ENCODE measurements at regions not wholly inside any gene's neighbourhood (a gene's known extent, or its start where the extent isn't known, plus 50 kb on each side); places are given as distances from the start of the nearest gene placed in this dataset.

DNA sequence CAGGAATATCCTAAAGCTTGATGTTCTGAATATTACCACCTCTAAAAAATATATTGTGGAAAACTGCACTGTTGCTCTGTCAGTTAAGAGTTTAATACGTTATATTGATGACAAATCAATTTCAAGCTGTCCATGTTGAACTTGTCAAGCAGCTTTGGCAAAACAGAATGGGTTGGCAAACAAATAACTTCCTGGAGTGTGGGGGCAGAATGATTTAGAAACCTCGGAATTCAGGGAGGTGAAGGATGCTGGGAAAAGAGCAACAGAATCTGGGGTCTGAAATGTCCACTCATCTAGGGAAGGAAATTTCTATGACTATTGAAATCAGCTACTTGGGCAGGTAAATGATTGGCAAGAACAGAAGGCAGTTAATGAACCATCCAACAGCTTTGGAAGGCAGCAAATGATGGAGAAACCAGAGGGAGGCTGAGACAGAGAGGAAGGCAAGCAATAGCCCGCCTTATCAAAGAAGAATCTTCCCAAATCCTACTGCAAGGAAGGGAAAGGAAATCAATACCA is 95.1 kb upstream of the PALS2 start:
- no peak for TF ChIP-seq CTCF (IDR thresholded peaks at IDR 0.05)
- TF ChIP-seq EP300 (IDR thresholded peaks at IDR 0.05), result no peak

Measured in gastroesophageal sphincter (tissue), 3 donors.